ENCODE measurements at regions not wholly inside any gene's neighbourhood (a gene's known extent, or its start where the extent isn't known, plus 50 kb on each side); places are given as distances from the start of the nearest gene placed in this dataset.

DNA sequence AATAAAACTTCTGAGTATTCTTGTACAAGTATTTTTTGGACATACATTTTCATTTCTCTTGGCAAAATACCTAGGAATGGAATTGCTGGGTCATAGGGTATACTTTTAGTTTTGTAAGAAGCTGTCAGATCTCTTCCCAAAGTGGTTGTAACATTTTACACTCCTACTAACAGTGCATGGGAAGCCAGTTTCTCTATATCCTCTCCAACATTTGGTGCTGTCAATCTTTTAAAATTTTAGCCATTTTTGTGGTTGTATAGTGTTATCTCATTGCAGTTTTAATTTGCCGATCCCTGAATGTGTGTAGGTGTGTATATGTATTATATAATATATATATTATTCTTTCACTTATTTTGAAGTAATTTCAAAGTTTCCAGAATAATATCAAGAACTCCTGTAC is 63.1 kb upstream of the TMEM178A start:
- CTCF ChIA-PET, result no interaction called here
- Mint-ChIP-seq H3K4me3 (no peak overlapping the region), H3K4me1 (ENCODE audit: low read depth) (no peaks in the 10 kb centered on the region), H3K9me3 (no peaks in the 10 kb centered on the region), H3K36me3 (ENCODE audit: low read depth) (no peaks in the 10 kb centered on the region), H3K27me3 (peaks cover 3% of the 10 kb centered on the region), H3K27ac (no peak overlapping the region)
- intact Hi-C loops (cut with micrococcal nuclease), result no loop called here
- TF ChIP-seq, protein P1, sequence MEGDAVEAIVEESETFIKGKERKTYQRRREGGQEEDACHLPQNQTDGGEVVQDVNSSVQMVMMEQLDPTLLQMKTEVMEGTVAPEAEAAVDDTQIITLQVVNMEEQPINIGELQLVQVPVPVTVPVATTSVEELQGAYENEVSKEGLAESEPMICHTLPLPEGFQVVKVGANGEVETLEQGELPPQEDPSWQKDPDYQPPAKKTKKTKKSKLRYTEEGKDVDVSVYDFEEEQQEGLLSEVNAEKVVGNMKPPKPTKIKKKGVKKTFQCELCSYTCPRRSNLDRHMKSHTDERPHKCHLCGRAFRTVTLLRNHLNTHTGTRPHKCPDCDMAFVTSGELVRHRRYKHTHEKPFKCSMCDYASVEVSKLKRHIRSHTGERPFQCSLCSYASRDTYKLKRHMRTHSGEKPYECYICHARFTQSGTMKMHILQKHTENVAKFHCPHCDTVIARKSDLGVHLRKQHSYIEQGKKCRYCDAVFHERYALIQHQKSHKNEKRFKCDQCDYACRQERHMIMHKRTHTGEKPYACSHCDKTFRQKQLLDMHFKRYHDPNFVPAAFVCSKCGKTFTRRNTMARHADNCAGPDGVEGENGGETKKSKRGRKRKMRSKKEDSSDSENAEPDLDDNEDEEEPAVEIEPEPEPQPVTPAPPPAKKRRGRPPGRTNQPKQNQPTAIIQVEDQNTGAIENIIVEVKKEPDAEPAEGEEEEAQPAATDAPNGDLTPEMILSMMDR (IDR thresholded peaks at IDR 0.05), result no peak
- ATAC-seq (no peak), DNase-seq (no peak)
- POLR2A ChIA-PET, result no interaction called here

DNA sequence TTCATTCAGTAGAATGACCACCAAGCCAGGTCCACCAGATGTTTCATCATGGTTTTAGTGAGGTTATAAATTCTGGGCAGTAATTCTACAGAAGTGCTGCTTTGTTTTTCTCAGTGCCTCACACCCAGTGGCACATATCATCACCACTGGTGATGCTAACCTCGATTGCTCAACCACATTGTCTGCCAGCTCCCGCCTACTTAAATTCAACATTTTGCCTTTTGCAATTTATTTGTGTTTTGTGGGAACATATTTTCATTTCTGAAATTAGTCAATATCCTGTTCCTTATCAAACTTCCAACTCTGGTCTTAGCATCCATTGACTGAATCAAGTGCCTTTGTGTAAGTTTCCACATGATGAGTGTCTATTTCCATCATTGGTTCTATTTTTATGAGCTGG is 62.3 kb upstream of the TMEM178A start:
- intact Hi-C loops (cut with micrococcal nuclease), result no loop called here
- POLR2A ChIA-PET, result no interaction called here

DNA sequence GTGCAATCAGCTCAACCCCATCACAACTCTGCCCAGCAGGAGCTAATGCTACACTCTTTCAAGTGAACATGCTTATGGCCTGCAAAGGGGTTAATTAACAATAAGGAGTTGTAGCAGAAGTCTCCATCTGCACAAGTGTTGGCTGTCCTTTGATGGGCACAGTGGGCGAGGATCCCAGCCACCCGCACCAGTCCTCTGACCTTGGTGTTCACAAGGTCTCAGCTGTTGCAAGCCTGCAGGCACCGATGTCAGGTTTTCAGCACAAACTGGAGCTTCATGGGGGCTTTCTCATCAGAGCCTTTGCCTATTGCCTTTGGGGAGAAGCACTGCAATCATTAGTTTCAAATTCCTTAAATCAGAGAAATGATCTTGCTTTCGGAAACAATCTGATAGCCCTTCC is 60.9 kb upstream of the TMEM178A start:
- Mint-ChIP-seq H3K9me3 (no peaks in the 10 kb centered on the region), H3K4me1 (ENCODE audit: low read depth) (no peaks in the 10 kb centered on the region), H3K27me3 (peaks cover 3% of the 10 kb centered on the region), H3K36me3 (ENCODE audit: low read depth) (no peaks in the 10 kb centered on the region), H3K4me3 (no peak overlapping the region), H3K27ac (no peak overlapping the region)
- ChIA-PET CTCF (interaction anchor here (1.2 kb wide), 2 partner anchors 11 to 13 kb away, joined by 4 read pairs; no protein-coding TSS in a partner anchor), POLR2A (interaction anchor here (0.7 kb wide), 1 partner anchor 21 kb away, joined by 3 read pairs; no protein-coding TSS in a partner anchor)
- TF ChIP-seq, protein P1 (IDR thresholded peaks at IDR 0.05), result no peak
- intact Hi-C loops (cut with micrococcal nuclease), result no loop called here
- no peak for ATAC-seq
- no peak for DNase-seq

More for the DNA sequence above, 62.3 kb upstream of the TMEM178A start:
- Mint-ChIP-seq H3K4me3 (no peak overlapping the region), H3K9me3 (no peaks in the 10 kb centered on the region), H3K27ac (no peak overlapping the region), H3K36me3 (ENCODE audit: low read depth) (no peaks in the 10 kb centered on the region), H3K27me3 (peaks cover 3% of the 10 kb centered on the region), H3K4me1 (ENCODE audit: low read depth) (no peaks in the 10 kb centered on the region)
- no peak for ATAC-seq
- CTCF ChIA-PET, result interaction anchor here (1.2 kb wide), 1 partner anchor 12 kb away, joined by 4 read pairs; no protein-coding TSS in a partner anchor
- TF ChIP-seq, protein P1 (IDR thresholded peaks at IDR 0.05), result no peak
- DNase-seq, result no peak

DNA sequence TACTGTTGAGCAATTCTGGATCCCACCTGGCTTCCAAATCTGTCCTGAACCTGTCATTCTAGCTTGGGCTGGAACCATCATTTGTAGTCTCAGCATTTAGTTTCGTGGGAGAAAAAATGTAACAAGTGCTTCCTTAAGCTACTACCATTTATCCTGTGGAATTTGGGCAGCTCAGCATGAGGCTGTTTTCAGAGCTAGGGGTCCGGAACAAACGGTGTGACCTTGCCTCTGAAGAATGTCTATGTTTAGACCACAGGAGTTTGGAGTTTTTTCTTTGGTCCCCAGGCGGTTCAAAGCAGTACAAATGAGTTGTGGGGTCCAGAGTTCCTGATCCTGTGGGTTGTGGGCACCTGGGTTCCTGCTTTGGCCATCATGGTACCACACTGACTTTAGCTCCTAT is 59.1 kb upstream of the TMEM178A start:
- ATAC-seq, result no peak
- ChIA-PET CTCF (no interaction called here), POLR2A (no interaction called here)
- intact Hi-C loops (cut with micrococcal nuclease), result no loop called here
- TF ChIP-seq, protein P1 (IDR thresholded peaks at IDR 0.05), result no peak
- Mint-ChIP-seq H3K27ac (no peak overlapping the region), H3K4me3 (no peak overlapping the region), H3K9me3 (no peaks in the 10 kb centered on the region), H3K4me1 (ENCODE audit: low read depth) (no peaks in the 10 kb centered on the region), H3K36me3 (ENCODE audit: low read depth) (no peaks in the 10 kb centered on the region), H3K27me3 (peaks cover 3% of the 10 kb centered on the region)
- no peak for DNase-seq

DNA sequence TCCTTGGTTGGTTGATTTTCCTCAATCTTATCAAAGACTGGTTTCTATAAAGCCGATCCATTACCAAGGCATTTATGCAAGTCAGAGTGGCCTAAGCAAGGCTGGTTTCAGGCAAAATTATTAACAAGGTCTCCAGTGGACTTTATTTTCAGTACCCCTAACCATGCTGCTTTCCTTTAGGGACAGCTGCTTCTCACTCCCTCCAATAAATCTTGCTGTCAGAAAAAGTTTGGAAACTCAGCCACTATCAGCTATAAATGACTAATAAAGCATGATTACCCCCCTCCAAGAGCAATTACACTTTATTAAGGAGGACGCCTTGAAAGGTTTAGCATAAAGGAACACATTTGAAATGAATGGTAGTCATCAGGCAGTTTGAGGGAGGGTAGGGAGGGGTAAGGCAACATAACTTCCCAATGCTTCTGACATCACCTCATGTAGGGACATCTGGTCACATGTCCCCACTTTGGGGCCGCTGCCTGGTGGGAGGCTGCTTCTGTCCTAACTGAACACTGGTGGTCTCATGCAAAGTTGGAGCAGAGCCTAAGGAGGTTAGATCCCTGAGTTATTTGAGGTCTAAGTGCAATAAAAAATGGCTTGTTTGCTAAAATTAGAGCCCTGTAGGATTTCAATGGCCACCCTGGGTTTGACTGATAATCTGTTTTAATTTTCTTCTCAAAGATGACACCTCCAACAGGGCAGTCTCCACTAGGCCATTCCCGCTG is 58.0 kb upstream of the TMEM178A start:
- no peaks in the 10 kb centered on the region for H3K9me3 Mint-ChIP-seq
- intact Hi-C loops (cut with micrococcal nuclease), result no loop called here
- no peak for ATAC-seq
- H3K4me1 Mint-ChIP-seq (ENCODE audit: low read depth), result no peaks in the 10 kb centered on the region
- POLR2A ChIA-PET, result no interaction called here
- no peak overlapping the region for H3K27ac Mint-ChIP-seq
- TF ChIP-seq, protein P1 (IDR thresholded peaks at IDR 0.05), result no peak
- H3K27me3 Mint-ChIP-seq, result peaks cover 5% of the 10 kb centered on the region
- no peak for DNase-seq
- H3K36me3 Mint-ChIP-seq (ENCODE audit: low read depth), result no peaks in the 10 kb centered on the region
- CTCF ChIA-PET, result no interaction called here
- H3K4me3 Mint-ChIP-seq, result no peak overlapping the region
